HepG2 (cell line): ENCODE measurements at regions not wholly inside any gene's neighbourhood (a gene's known extent, or its start where the extent isn't known, plus 50 kb on each side); places are given as distances from the start of the nearest gene placed in this dataset.

ENCODE experiments used
- ATF3 ChIP-seq: sonication (generic); formaldehyde crosslinking; IDR thresholded peaks from 2 replicates; pipeline ENCODE4 v1.4.0; 2020; ENCODE audit warnings: missing genetic modification reagents
- CAMTA2 ChIP-seq: sonication (generic); formaldehyde crosslinking; IDR thresholded peaks from 2 replicates; pipeline ENCODE4 v1.4.0; 2020; ENCODE audit warnings: mild to moderate bottlenecking, missing genetic modification reagents, borderline replicate concordance
- CSRNP1 ChIP-seq: sonication (generic); formaldehyde crosslinking; IDR thresholded peaks from 2 replicates; pipeline ENCODE4 v1.8.1; 2023; ENCODE audit warnings: mild to moderate bottlenecking, missing genetic modification reagents
- ETV5 ChIP-seq: IDR thresholded peaks from 2 replicates; pipeline ENCODE4 v1.6.1; 2018; ENCODE audit warnings: missing biosample characterization, missing genetic modification reagents, inconsistent platforms, borderline replicate concordance
- FOXP1 ChIP-seq, 2 experiments: fragments of 450-650 bp in 1 of 2; IDR thresholded peaks; 2 replicates each; pipeline ENCODE4 v1.6.1; 2017 to 2018; ENCODE audit warnings: antibody characterized with exemption in 1 of 2
- HNRNPLL ChIP-seq: fragments of 200-400 bp; formaldehyde crosslinking; IDR thresholded peaks from 2 replicates; pipeline ENCODE4 v1.6.1; 2017; ENCODE audit warnings: mild to moderate bottlenecking, low read depth, low read length; ENCODE audit not compliant: poor library complexity, severe bottlenecking
- HOMEZ ChIP-seq: IDR thresholded peaks from 2 replicates; pipeline ENCODE4 v1.6.1; 2016; ENCODE audit warnings: low read depth
- KDM4B ChIP-seq: sonication (generic); formaldehyde crosslinking; IDR thresholded peaks from 2 replicates; pipeline ENCODE4 v1.4.0; 2020; ENCODE audit warnings: missing genetic modification reagents
- MED8 ChIP-seq: sonication (generic); formaldehyde crosslinking; IDR thresholded peaks from 2 replicates; pipeline ENCODE4 v1.8.1; 2023; ENCODE audit warnings: mild to moderate bottlenecking, missing genetic modification reagents; ENCODE audit not compliant: insufficient replicate concordance
- NR0B2 ChIP-seq: sonication (generic); formaldehyde crosslinking; IDR thresholded peaks from 2 replicates; pipeline ENCODE4 v1.4.0; 2020; ENCODE audit warnings: mild to moderate bottlenecking, missing genetic modification reagents
- SOX6 ChIP-seq, 2 experiments: fragments of 450-650 bp in 1 of 2; sonication (generic) in 1 of 2; formaldehyde crosslinking in 1 of 2; IDR thresholded peaks; 2 replicates each; pipeline versions ENCODE4 v1.4.0 to v1.6.1; 2017 to 2020; ENCODE audit warnings: antibody characterized with exemption in 1 of 2, mild to moderate bottlenecking in 1 of 2, missing genetic modification reagents in 1 of 2
- TFDP2 ChIP-seq: sonication (generic); formaldehyde crosslinking; IDR thresholded peaks from 2 replicates; pipeline ENCODE4 v1.4.0; 2020; ENCODE audit warnings: missing genetic modification reagents
- ZBTB3 ChIP-seq: sonication (generic); formaldehyde crosslinking; IDR thresholded peaks from 2 replicates; pipeline ENCODE4 v1.4.0; 2020; ENCODE audit warnings: low read depth, mild to moderate bottlenecking, moderate library complexity, missing genetic modification reagents, borderline replicate concordance
- ZNF207 ChIP-seq: fragments of 450-650 bp; IDR thresholded peaks from 2 replicates; pipeline ENCODE4 v1.6.1; 2016; ENCODE audit warnings: antibody characterized with exemption, borderline replicate concordance
- ZNF280D ChIP-seq: sonication (generic); formaldehyde crosslinking; IDR thresholded peaks from 2 replicates; pipeline ENCODE4 v1.5.1; 2020; ENCODE audit warnings: mild to moderate bottlenecking, missing genetic modification reagents
- ZNF33B ChIP-seq: sonication (generic); formaldehyde crosslinking; IDR thresholded peaks from 2 replicates; pipeline ENCODE4 v1.5.1; 2020; ENCODE audit warnings: mild to moderate bottlenecking, missing genetic modification reagents
- ZNF44 ChIP-seq: sonication (generic); formaldehyde crosslinking; IDR thresholded peaks from 2 replicates; pipeline ENCODE4 v1.5.1; 2020; ENCODE audit warnings: mild to moderate bottlenecking, missing genetic modification reagents
- ZNF75D ChIP-seq: sonication (generic); formaldehyde crosslinking; IDR thresholded peaks from 2 replicates; pipeline ENCODE4 v1.8.1; 2023; ENCODE audit warnings: missing genetic modification reagents, mild to moderate bottlenecking, borderline replicate concordance
- ZSCAN25 ChIP-seq: sonication (generic); formaldehyde crosslinking; IDR thresholded peaks from 2 replicates; pipeline ENCODE4 v1.8.0; 2022; ENCODE audit warnings: mild to moderate bottlenecking, missing genetic modification reagents

- no peak for TF ChIP-seq ZNF75D (CRISPR knock-in tag)
- TF ChIP-seq ZNF280D (CRISPR knock-in tag), result 0 out of 2 replicates have a peak, but pooled peaks have one; percentile 39
- peak; percentile 48 for TF ChIP-seq NR0B2
- TF ChIP-seq ATF3, result peak; percentile 20; the same call in 1 of the 2 replicates
- TF ChIP-seq KDM4B, result 0 out of 2 replicates have a peak, but pooled peaks have one; percentile 33
- 0 out of 2 replicates have a peak, but pooled peaks have one; percentile 56 for TF ChIP-seq ZNF44 (CRISPR knock-in tag)
- 0 out of 2 replicates have a peak, but pooled peaks have one; percentile 47 for TF ChIP-seq ZSCAN25
- no peak for TF ChIP-seq ZNF33B (CRISPR knock-in tag)
- TF ChIP-seq SOX6 (IDR thresholded peaks at IDR 0.05), result no peak
- TF ChIP-seq SOX6 (CRISPR knock-in tag; IDR thresholded peaks at IDR 0.05), result peak; percentile 79
- peak; percentile 11 for TF ChIP-seq HNRNPLL
- TF ChIP-seq TFDP2 (CRISPR knock-in tag), result 0 out of 2 replicates have a peak, but pooled peaks have one; percentile 49
- TF ChIP-seq CSRNP1 (CRISPR knock-in tag), result peak; percentile 3; the same call in 1 of the 2 replicates
- TF ChIP-seq MED8, result peak; percentile 13
- peak; percentile 43; the same call in 1 of the 2 replicates for TF ChIP-seq CAMTA2 (CRISPR knock-in tag)
- peak; percentile 31; the same call in 1 of the 2 replicates for TF ChIP-seq HOMEZ (CRISPR knock-in tag)
- no peak for TF ChIP-seq ETV5 (CRISPR knock-in tag)
- no peak for TF ChIP-seq ZNF207
- TF ChIP-seq FOXP1 (IDR thresholded peaks at IDR 0.05), result peak; percentile 4; the same call in 1 of the 2 replicates
- no peak for TF ChIP-seq FOXP1 (CRISPR knock-in tag; IDR thresholded peaks at IDR 0.05)
- no peak for TF ChIP-seq ZBTB3 (CRISPR knock-in tag)
Observed at GRCh38 chr16:21526923-21527807, 72.2 kb upstream of the METTL9 start (continued).
